Brain pericyte (primary cell): ENCODE measurements at regions not wholly inside any gene's neighbourhood (a gene's known extent, or its start where the extent isn't known, plus 50 kb on each side); places are given as distances from the start of the nearest gene placed in this dataset.

ENCODE experiments used
- DNase-seq: peaks from one replicate; pipeline ENCODE4 v3.0.0-alpha.2; 2012; ENCODE audit warnings: low read depth, low spot score

DNA sequence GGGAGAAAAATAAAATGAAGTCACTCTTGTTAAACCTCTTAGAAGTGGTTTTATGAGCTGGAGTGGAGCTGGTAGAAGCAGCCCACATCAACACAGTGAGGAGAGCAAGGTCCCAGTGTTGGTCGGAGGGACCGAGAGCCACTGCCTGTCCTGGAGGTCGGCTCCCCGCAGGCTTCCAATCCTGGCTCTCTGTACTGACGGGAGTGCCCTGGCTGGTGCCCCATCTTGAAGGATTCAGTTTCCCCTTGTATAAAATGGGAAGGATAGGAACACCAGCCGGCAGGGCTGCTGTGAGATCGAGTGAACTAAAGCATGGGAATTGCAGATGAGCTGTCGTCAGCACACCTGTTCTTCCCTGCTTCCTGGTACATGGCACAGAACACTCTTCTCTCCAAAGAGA, 104.3 kb upstream of the ID2 start:
- no peak for DNase-seq

GRCh38 chr2:8578335-8579244, 103.3 kb upstream of the ID2 start:
- no peak for DNase-seq

DNA sequence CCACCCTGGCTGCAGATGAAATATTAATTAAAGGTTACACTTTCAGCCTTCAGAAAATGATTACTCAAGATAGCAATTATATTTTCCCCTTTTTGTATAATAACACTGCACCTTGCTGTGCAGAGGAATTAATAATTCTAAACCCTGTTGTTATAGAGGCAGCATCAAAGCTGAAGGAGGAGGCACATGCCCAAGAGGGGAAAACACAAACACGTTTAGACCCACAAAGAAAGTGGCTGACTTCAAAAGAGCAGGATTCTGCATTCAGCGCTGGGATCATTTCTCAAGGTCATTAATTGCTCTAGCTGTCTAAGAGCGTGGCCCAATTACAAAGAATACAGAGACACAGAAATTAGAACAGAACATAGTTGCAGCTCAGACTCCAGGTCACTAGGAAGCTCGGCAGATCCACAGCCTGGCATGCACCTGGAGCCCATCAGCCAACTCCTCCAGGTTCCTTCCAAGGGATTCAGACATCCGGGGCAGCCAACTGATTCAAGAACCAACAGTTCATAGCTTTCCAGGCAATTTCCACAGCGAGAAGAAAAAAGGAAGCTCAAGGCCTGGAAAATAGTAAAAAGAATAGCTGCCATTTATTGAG, 102.3 kb upstream of the ID2 start:
- DNase-seq: no peak

- no peak for DNase-seq
Measured at GRCh38 chr2:8580316-8581233, 101.3 kb upstream of the ID2 start.

- no peak for DNase-seq
Measured at GRCh38 chr2:8581234-8581561, 100.7 kb upstream of the ID2 start.

DNA sequence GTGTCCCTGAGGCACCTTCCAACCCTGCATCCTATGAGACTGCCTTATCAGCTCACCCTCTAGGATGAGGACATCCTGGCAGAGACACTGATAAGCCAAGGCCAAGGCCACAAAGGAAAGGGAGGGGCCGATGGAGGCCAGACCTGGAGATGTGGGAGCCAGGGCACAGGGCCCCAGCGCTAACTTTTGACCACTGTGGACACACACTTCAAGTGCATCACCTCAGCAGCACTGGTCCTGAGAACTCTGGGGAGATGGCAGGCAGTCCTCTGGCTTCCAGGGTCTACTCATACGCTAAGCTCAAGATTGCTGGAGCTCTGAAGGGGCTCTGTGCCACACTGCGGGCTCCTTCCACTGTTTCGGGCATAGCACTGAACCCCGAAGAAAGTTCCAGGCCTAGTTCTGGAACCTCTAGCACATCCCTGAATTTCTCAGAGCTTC, 100.2 kb upstream of the ID2 start:
- no peak for DNase-seq

- no peak for DNase-seq
Measured at GRCh38 chr2:8582191-8582590, 99.7 kb upstream of the ID2 start.

DNA sequence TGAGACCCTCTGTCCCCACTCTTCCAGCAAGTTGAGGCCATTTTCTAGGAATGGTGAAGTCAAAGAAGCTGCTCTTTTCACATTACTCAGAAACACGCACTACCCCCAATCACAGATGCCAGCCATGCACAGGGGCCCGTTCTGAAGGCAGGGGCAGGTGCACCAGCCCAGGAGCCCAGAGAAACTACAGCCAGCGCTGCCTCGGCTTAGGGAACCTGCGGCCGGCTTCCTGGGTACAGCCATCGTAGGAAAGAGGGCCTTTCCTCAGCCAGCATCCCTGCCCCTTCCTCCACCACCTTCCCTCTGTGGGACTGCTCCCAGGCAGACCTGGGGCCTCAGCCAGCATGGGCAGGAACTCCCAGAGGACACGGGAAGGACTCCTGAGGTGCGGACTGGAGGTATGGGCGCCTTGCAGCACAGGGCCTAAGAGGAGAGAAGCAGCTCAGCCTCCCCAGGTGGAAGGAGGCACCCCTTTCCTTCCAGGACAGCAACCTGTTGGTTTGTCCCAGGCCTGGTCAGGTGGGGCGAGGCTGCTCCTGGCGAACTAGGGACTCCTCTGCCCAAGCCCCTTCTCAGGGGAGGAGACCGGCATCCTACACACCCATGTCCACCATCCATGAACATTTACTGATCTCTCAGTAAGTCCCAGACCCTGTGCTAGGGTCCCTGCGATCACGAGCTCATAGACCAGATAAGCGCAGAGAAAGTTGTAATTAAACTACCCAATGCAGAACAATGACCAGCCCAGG, 99.0 kb upstream of the ID2 start:
- no peak for DNase-seq

DNA sequence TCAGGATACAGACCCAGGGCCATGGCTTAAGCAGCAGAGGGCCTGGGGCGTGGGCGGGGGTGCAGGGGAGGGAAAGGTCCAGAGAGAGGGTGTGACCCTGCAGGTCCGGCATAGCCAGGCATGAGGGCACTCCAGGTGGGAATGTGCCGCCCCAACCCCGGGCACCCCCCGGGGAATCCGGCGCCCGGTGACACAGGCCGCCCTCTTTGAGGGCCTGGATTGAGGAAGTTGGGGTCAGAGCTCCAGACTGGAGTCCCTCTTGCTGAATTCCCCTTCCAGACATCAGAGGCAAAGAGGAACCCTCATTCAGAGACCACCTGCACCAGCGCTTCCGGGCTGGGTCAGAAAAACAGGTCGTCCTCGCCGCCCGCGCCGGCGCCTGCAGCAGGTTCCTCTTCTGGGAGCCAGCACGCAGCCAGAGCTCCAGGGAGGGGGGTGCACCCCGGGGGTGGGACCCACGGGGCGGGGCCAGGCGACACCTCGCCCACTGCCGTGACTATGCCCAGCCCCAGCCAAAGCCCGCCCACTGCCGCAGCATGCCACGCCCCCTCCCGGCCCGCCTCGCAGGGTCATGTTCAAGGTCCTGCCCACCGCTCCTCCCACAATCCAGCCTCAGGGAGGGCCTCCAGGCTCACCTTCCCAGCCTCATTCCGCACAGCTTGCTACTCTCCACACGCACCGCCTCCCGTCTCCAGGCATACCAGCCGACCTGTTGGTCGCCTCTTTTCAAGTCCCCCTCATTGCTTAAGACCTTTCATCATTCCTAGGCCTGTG, 98.3 kb upstream of the ID2 start:
- DNase-seq: no peak

GRCh38 chr2:8584174-8585066, 97.4 kb upstream of the ID2 start:
- DNase-seq: no peak

GRCh38 chr2:8586457-8587051, 95.3 kb upstream of the ID2 start:
- no peak for DNase-seq

GRCh38 chr2:8587251-8587791, 94.5 kb upstream of the ID2 start:
- no peak for DNase-seq

DNA sequence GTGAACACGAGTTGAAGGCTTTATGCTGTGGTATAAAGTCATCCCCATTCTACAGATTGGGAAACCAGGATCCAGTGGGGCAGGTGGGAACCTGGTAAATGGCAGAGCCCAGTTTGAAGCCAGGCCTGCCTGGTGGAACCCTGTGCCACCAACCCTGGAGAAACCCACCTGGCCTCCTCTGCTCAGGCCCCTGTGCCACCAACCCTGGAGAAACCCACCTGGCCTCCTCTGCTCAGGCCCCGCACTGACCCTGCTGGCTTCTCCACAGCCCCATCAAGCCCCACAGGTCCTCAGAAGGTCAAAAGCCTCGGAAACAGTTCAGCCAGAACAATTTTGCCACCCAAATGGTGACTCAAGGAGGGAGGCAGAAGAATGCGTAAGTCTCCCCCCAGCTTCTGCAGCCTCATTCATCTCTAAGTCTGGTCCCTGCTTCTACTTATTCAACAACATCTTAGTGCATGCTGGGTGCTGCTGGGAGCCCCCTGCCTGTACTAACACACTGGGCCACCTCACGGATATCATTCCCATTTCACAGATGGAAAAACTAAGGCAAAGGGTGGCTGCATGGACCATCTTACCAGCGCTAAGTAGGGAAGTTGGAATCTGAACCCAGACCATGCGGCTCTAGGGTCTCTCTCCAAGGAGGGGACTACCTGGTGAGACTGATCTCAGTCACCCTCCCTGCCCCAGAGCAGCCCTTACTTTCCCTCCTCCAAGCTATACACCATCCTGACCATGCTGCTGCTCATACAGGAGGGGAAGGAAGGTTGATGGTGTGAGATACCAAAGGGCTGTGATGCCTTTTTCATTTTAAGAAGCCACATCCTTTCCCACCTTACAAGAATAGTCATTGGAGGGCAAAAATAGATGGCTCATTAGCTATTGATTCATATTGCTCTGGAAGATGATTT, 93.7 kb upstream of the ID2 start:
- no peak for DNase-seq

GRCh38 chr2:8588831-8589191, 93.0 kb upstream of the ID2 start:
- DNase-seq: no peak

DNA sequence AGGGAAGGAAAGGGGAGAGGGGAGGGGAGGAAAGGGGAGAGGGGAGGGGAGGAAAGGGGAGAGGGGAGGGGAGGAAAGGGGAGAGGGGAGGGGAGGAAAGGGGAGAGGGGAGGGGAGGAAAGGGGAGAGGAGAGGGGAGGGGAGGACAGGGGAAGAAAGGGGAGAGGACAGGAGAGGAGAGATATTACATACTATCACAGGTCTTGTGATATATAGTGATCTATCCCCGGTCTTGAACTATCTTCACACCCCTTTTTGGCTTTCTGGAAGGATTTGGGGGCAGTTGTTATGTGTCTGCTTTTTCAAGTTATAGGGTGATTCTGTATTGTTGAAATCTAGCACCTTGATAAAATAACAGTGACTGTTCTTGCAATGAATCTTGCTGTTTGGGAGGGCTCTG, 92.1 kb upstream of the ID2 start:
- no peak for DNase-seq

- no peak for DNase-seq
Measured at GRCh38 chr2:8590938-8591337, 90.9 kb upstream of the ID2 start.

GRCh38 chr2:8592736-8593135, 89.1 kb upstream of the ID2 start:
- DNase-seq: no peak

- no peak for DNase-seq
Measured at GRCh38 chr2:8593243-8593642, 88.6 kb upstream of the ID2 start.
